NCI-H2227 (cell line): ENCODE measurements at regions not wholly inside any gene's neighbourhood (a gene's known extent, or its start where the extent isn't known, plus 50 kb on each side); places are given as distances from the start of the nearest gene placed in this dataset.
A peak's percentile ranks its signal among the peaks of the same experiment; 100 is the strongest.
"Not testable (repeated sequence)": the region's sequence is repeated elsewhere in the genome, so short reads cannot be mapped to it uniquely, and the experiment has no call there.

ENCODE experiments used
- DNase-seq: peaks from one replicate; lab custom pipeline; 2025; ENCODE audit not compliant: unreplicated experiment; lab: John Stamatoyannopoulos, UW

- DNase-seq = no peak
Observed at GRCh38 chr5:122599000-122599399, 175.9 kb upstream of the SNX2 start.

- no peak for DNase-seq
Observed at GRCh38 chr5:122600924-122601323, 174.0 kb upstream of the SNX2 start.

- DNase-seq = no peak
Observed at GRCh38 chr5:122602700-122603099, 172.2 kb upstream of the SNX2 start.

- no peak for DNase-seq
Observed at GRCh38 chr5:122605236-122605635, 169.6 kb upstream of the SNX2 start.

GRCh38 chr5:122607818-122608217 lies 167.1 kb upstream of the SNX2 start:
- DNase-seq = no peak

GRCh38 chr5:122608222-122608621 lies 166.7 kb upstream of the SNX2 start:
- DNase-seq = no peak

GRCh38 chr5:122611406-122611805 lies 163.5 kb upstream of the SNX2 start:
- DNase-seq = no peak

- DNase-seq = no peak
Observed at GRCh38 chr5:122612901-122613300, 162.0 kb upstream of the SNX2 start.

- DNase-seq = no peak
Observed at GRCh38 chr5:122615146-122615545, 159.7 kb upstream of the SNX2 start.

- DNase-seq = no peak
Observed at GRCh38 chr5:122615832-122616231, 159.0 kb upstream of the SNX2 start.

GRCh38 chr5:122618046-122618445 lies 156.8 kb upstream of the SNX2 start:
- not testable (repeated sequence) for DNase-seq

- not testable (repeated sequence) for DNase-seq
Observed at GRCh38 chr5:122620768-122621167, 154.1 kb upstream of the SNX2 start.

GRCh38 chr5:122628714-122629113 lies 146.2 kb upstream of the SNX2 start:
- not testable (repeated sequence) for DNase-seq

GRCh38 chr5:122629121-122629677 lies 145.7 kb upstream of the SNX2 start:
- DNase-seq = no peak

GRCh38 chr5:122638581-122638980 lies 136.3 kb upstream of the SNX2 start:
- DNase-seq = peak; percentile 3

- no peak for DNase-seq
Observed at GRCh38 chr5:122639033-122639432, 135.8 kb upstream of the SNX2 start.

- DNase-seq = no peak
Observed at GRCh38 chr5:122639864-122640263, 135.0 kb upstream of the SNX2 start.

GRCh38 chr5:122649080-122649479 lies 125.8 kb upstream of the SNX2 start:
- DNase-seq = no peak

GRCh38 chr5:122653087-122654017 lies 121.5 kb upstream of the SNX2 start:
- DNase-seq = no peak

- no peak for DNase-seq
Observed at GRCh38 chr5:122656160-122656559, 118.7 kb upstream of the SNX2 start.

GRCh38 chr5:122656577-122656976 lies 118.3 kb upstream of the SNX2 start:
- DNase-seq = no peak

GRCh38 chr5:122661496-122662180 lies 113.2 kb upstream of the SNX2 start:
- no peak for DNase-seq
